Motor neuron (in vitro differentiated cells): ENCODE measurements at regions not wholly inside any gene's neighbourhood (a gene's known extent, or its start where the extent isn't known, plus 50 kb on each side); places are given as distances from the start of the nearest gene placed in this dataset.

Experiments
- ATAC-seq, 8 experiments: fragments of 200-7000 bp; cut with Tn5 transposase; replicated peaks in 6 of 8; 2 replicates each; pipeline ENCODE4 v1.8.0; 2021; ENCODE audit warnings: mild to moderate bottlenecking in 8 of 8, moderate library complexity in 8 of 8
- H3K27ac ChIP-seq, 2 donors: fragments of 250-450 bp; sonication (Bioruptor Pico); 2 replicates each; pipeline ENCODE4 v1.9.0; 2021; ENCODE audit warnings: antibody characterized with exemption in 2 of 2, mild to moderate bottlenecking in 2 of 2, moderate library complexity in 1 of 2
- H3K4me1 ChIP-seq, 2 donors: fragments of 250-450 bp; sonication (Bioruptor Pico); replicated peaks in 1 of 2; 2 replicates each; pipeline ENCODE4 v1.6.1; 2021; ENCODE audit warnings: antibody characterized with exemption in 2 of 2, mild to moderate bottlenecking in 2 of 2, moderate library complexity in 1 of 2
- H3K4me3 ChIP-seq, 5 donors: fragments of 250-450 bp; sonication (Bioruptor Pico); 2 replicates each; pipeline ENCODE4 v1.9.0; 2021; ENCODE audit warnings: antibody characterized with exemption in 5 of 5, mild to moderate bottlenecking in 5 of 5, moderate library complexity in 4 of 5
- WGBS, 10 experiments: fragments of 450-650 bp; shearing (Covaris generic); methylation state at CpG; one replicate each; pipeline ENCODE4 v1.0.0; 2022; 5-methylcytosine and 5-hydroxymethylcytosine counted together
- in situ Hi-C, 9 experiments: fragments of 400-800 bp; cut with MboI; loops; one replicate each; pipeline ENCODE4 v1.15.0; 2021; ENCODE audit warnings: low sequenced_read_pairs in 9 of 9, low pct_unique_long_range_greater_than_20kb in 2 of 9; ENCODE audit not compliant: unreplicated experiment in 9 of 9

- WGBS, 10 experiments: 85 to 100% (median 100%) methylated on average over 1 to 4 of the region's 4 CpGs; no CpG with 5 or more reads in 6 of the 10 experiments
- ATAC-seq: no peak
- in situ Hi-C loops: no loop called here
Measured at GRCh38 chr3:117665296-117665695, 955.7 kb downstream of the TUSC7 start.

GRCh38 chr3:117666325-117666724, 956.7 kb downstream of the TUSC7 start:
- no peak overlapping the region for H3K4me3 ChIP-seq
- ATAC-seq: peak in 1 of 8 experiments; percentile 4
- peaks cover 19 to 25% of the 10 kb centered on the region in 2 donors for H3K4me1 ChIP-seq
- in situ Hi-C loops: no loop called here
- 39 to 81% (median 62%) methylated on average over 1 to 3 of the region's 3 CpGs; no CpG with 5 or more reads in 2 of the 10 experiments for WGBS, 10 experiments
- H3K27ac ChIP-seq: no peak overlapping the region

More at GRCh38 chr3:117665296-117665695, 955.7 kb downstream of the TUSC7 start:
- H3K4me3 ChIP-seq: no peak overlapping the region
- peaks cover 10 to 17% of the 10 kb centered on the region in 2 donors for H3K4me1 ChIP-seq
- no peak overlapping the region for H3K27ac ChIP-seq

GRCh38 chr3:117666812-117667211, 957.2 kb downstream of the TUSC7 start:
- no peak overlapping the region for H3K4me3 ChIP-seq
- H3K4me1 ChIP-seq: peaks cover 24 to 28% of the 10 kb centered on the region in 2 donors
- WGBS, 10 experiments: 0 to 100% (median 80%) methylated on average over 1 to 3 of the region's 3 CpGs; no CpG with 5 or more reads in 1 of the 10 experiments
- peak in 2 of 8 experiments; percentile 31 to 36 for ATAC-seq
- no peak overlapping the region for H3K27ac ChIP-seq
- in situ Hi-C loops: no loop called here

GRCh38 chr3:117669774-117670173, 960.2 kb downstream of the TUSC7 start:
- peaks cover 30 to 31% of the 10 kb centered on the region in 2 donors for H3K4me1 ChIP-seq
- peak overlapping the region in 1 of 2 donors; percentile 2 for H3K27ac ChIP-seq

GRCh38 chr3:117671722-117672318, 962.2 kb downstream of the TUSC7 start:
- Histone ChIP-seq H3K27ac (no peak overlapping the region), H3K4me3 (no peak overlapping the region), H3K4me1 (peaks cover 29 to 30% of the 10 kb centered on the region in 2 donors)
- in situ Hi-C loops: no loop called here
- peak in 5 of 8 experiments; percentile 80 to 94 (median 86) for ATAC-seq
- WGBS, 10 experiments: 0 to 83% (median 16%) methylated on average over 1 to 4 of the region's 4 CpGs; no CpG with 5 or more reads in 2 of the 10 experiments

More at GRCh38 chr3:117669774-117670173, 960.2 kb downstream of the TUSC7 start:
- in situ Hi-C loops: no loop called here
- WGBS, 10 experiments: 33 to 100% (median 74%) methylated on average over 1 to 4 of the region's 4 CpGs; no CpG with 5 or more reads in 1 of the 10 experiments
- no peak overlapping the region for H3K4me3 ChIP-seq
- ATAC-seq: peak in 5 of 8 experiments; percentile 8 to 77 (median 53)

GRCh38 chr3:117674321-117674720, 964.7 kb downstream of the TUSC7 start:
- ATAC-seq: no peak
- in situ Hi-C loops: no loop called here
- 27 to 100% (median 88%) methylated on average over 1 to 4 of the region's 4 CpGs for WGBS, 10 experiments
- Histone ChIP-seq H3K4me3 (no peak overlapping the region), H3K4me1 (peaks cover 24 to 29% of the 10 kb centered on the region in 2 donors), H3K27ac (no peak overlapping the region)

GRCh38 chr3:117681619-117682018, 972.0 kb downstream of the TUSC7 start:
- peak in 2 of 8 experiments; percentile 93 to 97 for ATAC-seq
- Histone ChIP-seq H3K4me3 (no peak overlapping the region), H3K4me1 (no peaks in the 10 kb centered on the region), H3K27ac (no peak overlapping the region)
- in situ Hi-C loops: no loop called here
- 7 to 100% (median 83%) methylated on average over 1 to 2 of the region's 2 CpGs; no CpG with 5 or more reads in 3 of the 10 experiments for WGBS, 10 experiments

GRCh38 chr3:117687096-117687495, 977.5 kb downstream of the TUSC7 start:
- ATAC-seq: no peak
- in situ Hi-C loops: no loop called here

GRCh38 chr3:117688583-117688982, 979.0 kb downstream of the TUSC7 start:
- in situ Hi-C loops: no loop called here
- H3K4me1 ChIP-seq: no peaks in the 10 kb centered on the region
- no peak for ATAC-seq
- no peak overlapping the region for H3K27ac ChIP-seq
- WGBS, 10 experiments: 0 to 86% (median 68%) methylated on average over 1 to 3 of the region's 3 CpGs; no CpG with 5 or more reads in 1 of the 10 experiments
- H3K4me3 ChIP-seq: no peak overlapping the region

More at GRCh38 chr3:117687096-117687495, 977.5 kb downstream of the TUSC7 start:
- 30 to 100% (median 95%) methylated on average over 1 to 2 of the region's 2 CpGs; no CpG with 5 or more reads in 1 of the 10 experiments for WGBS, 10 experiments
- Histone ChIP-seq H3K4me3 (no peak overlapping the region), H3K27ac (no peak overlapping the region), H3K4me1 (no peaks in the 10 kb centered on the region)

- Histone ChIP-seq H3K27ac (no peak overlapping the region), H3K4me1 (peaks cover 6 to 10% of the 10 kb centered on the region in 2 donors), H3K4me3 (no peak overlapping the region)
- 80 to 100% (median 88%) methylated on average over 1 of the region's 1 CpG; no CpG with 5 or more reads in 5 of the 10 experiments for whole genome bisulfite sequencing, 10 experiments
- in situ Hi-C loops: no loop called here
- no peak for ATAC-seq
Measured at GRCh38 chr3:117691526-117691925, 981.9 kb downstream of the TUSC7 start.

- in situ Hi-C loops: no loop called here
- H3K27ac ChIP-seq: no peak overlapping the region
- peaks cover 16% of the 10 kb centered on the region in 2 donors for H3K4me1 ChIP-seq
- ATAC-seq: no peak
- WGBS, 10 experiments: 19 to 89% (median 75%) methylated on average over 1 to 5 of the region's 5 CpGs; no CpG with 5 or more reads in 1 of the 10 experiments
- H3K4me3 ChIP-seq: no peak overlapping the region
Measured at GRCh38 chr3:117692416-117692995, 982.9 kb downstream of the TUSC7 start.

- 0 to 100% (median 86%) methylated on average over 1 of the region's 1 CpG; no CpG with 5 or more reads in 3 of the 10 experiments for WGBS, 10 experiments
- no peak for ATAC-seq
- H3K4me1 ChIP-seq: peaks cover 16 to 27% of the 10 kb centered on the region in 2 donors
- H3K4me3 ChIP-seq: no peak overlapping the region
- no peak overlapping the region for H3K27ac ChIP-seq
- in situ Hi-C loops: no loop called here
Measured at GRCh38 chr3:117695321-117695720, 985.7 kb downstream of the TUSC7 start.

- in situ Hi-C loops: no loop called here
- Histone ChIP-seq H3K4me3 (no peak overlapping the region), H3K4me1 (peaks cover 16 to 34% of the 10 kb centered on the region in 2 donors), H3K27ac (no peak overlapping the region)
- 60 to 92% (median 77%) methylated on average over 2 to 4 of the region's 4 CpGs; no CpG with 5 or more reads in 4 of the 10 experiments for WGBS, 10 experiments
- ATAC-seq: no peak
Measured at GRCh38 chr3:117695871-117696645, 986.5 kb downstream of the TUSC7 start.
